NB4 (cell line): ENCODE measurements at regions not wholly inside any gene's neighbourhood (a gene's known extent, or its start where the extent isn't known, plus 50 kb on each side); places are given as distances from the start of the nearest gene placed in this dataset.

Experiments used
- DNase-seq: peaks from one replicate; pipeline ENCODE4 v3.0.0; 2010; ENCODE audit warnings: low read depth
- H3K4me3 ChIP-seq: one replicate; pipeline ENCODE4 v1.5.1; 2011; ENCODE audit warnings: mild to moderate bottlenecking, low read depth, low read length, moderate library complexity
- MYC ChIP-seq: IDR thresholded peaks from 2 replicates; pipeline ENCODE4 v1.6.1; 2011; ENCODE audit warnings: low read depth, low read length
- POLR2A ChIP-seq: IDR thresholded peaks from 2 replicates; pipeline ENCODE4 v1.6.1; 2011; ENCODE audit warnings: mild to moderate bottlenecking; ENCODE audit not compliant: insufficient read length; ENCODE audit errors: extremely low read depth
- TF ChIP-seq, protein P1 (sequence below): IDR thresholded peaks from 2 replicates; pipeline ENCODE4 v1.6.1; 2011; ENCODE audit warnings: low read depth, low read length
- TF ChIP-seq, protein P2 (sequence below): IDR thresholded peaks from one replicate; pipeline ENCODE4 v1.5.1; 2012; ENCODE audit warnings: low read depth, low read length

DNA sequence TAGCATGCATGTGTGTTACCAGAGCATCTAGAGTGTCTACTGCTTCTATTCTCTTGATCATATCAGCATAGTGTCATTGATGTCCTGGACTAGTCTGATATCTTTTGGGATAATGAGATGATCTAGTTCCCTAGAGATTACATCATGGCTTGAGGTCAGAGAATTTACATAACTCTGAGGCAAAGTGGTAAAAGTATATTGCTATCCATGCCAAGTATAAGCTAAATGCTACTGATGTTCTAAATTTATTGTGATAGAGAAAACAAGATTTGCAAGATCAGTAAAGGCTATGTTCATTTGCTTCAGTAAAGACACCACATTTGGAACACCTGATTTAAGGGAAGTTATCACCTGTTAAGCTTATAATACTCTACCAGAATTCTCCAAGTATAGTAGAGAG, 280.7 kb upstream of the PSMD7 start:
- no peak for DNase-seq
- no peak overlapping the region for H3K4me3 ChIP-seq
- TF ChIP-seq, protein P1, sequence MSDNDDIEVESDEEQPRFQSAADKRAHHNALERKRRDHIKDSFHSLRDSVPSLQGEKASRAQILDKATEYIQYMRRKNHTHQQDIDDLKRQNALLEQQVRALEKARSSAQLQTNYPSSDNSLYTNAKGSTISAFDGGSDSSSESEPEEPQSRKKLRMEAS: no peak
- no peak for TF ChIP-seq MYC

DNA sequence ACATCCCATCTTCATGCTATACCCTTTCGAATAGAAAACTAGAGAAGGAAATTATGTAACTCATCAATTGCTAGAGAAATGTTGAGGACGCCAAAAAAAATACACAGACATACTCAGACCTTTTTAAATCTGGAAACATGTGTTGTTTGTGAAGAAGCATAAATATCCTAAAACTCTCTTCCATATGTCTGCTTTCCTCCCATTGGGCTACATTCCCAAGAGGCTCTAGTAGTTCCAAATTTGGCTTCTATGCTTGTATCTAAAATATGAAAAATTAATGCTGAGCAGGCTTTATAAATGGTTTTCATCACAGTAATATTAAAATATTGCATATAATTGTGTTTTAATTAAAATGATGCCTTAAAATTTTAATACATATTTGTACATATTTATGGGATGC, 297.9 kb upstream of the PSMD7 start:
- no peak for DNase-seq
- H3K4me3 ChIP-seq: no peak overlapping the region
- TF ChIP-seq, protein P1: no peak
- TF ChIP-seq MYC: no peak

DNA sequence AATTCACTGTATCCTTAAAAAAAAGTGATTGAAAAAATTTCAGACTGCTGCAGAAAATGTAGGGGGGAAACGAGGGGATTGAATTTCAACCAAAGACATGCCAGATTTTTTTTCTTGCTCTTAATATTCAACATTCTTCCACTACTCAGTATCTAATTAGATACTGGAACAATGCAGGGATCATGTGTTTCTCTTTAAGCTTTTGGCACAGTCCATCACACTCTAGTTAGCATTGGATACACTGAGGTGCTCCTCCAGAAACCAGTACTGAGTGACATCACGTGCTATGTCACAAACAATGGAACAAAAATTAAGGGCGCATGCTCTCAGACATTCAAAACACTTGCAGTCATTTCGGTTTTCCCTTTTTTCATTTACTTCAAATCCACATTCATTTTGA, 298.6 kb upstream of the PSMD7 start:
- no peak for DNase-seq
- H3K4me3 ChIP-seq: no peak overlapping the region
- TF ChIP-seq, protein P1: no peak
- TF ChIP-seq POLR2A (no peak), MYC (no peak)
- TF ChIP-seq, protein P2, sequence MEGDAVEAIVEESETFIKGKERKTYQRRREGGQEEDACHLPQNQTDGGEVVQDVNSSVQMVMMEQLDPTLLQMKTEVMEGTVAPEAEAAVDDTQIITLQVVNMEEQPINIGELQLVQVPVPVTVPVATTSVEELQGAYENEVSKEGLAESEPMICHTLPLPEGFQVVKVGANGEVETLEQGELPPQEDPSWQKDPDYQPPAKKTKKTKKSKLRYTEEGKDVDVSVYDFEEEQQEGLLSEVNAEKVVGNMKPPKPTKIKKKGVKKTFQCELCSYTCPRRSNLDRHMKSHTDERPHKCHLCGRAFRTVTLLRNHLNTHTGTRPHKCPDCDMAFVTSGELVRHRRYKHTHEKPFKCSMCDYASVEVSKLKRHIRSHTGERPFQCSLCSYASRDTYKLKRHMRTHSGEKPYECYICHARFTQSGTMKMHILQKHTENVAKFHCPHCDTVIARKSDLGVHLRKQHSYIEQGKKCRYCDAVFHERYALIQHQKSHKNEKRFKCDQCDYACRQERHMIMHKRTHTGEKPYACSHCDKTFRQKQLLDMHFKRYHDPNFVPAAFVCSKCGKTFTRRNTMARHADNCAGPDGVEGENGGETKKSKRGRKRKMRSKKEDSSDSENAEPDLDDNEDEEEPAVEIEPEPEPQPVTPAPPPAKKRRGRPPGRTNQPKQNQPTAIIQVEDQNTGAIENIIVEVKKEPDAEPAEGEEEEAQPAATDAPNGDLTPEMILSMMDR: no peak

DNA sequence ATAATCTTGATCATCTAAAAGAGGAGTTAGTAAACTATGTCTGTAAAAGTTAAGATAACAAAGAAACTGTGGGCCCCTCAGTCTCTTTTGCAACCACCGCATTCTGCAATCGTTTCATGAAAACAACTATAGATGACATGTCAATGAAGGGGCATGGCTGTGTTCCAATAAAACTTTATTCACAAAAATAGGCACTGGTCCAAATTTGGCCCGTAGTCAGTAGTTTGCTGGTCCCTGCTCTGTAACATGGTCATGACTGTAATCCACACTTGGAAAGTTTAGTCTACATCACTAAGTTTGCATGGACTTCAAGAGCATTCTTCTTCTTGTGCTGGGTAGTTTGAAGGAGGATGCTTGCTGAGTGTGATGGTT, 299.3 kb upstream of the PSMD7 start:
- no peak overlapping the region for H3K4me3 ChIP-seq
- TF ChIP-seq POLR2A: no peak
- TF ChIP-seq, protein P2: no peak
- TF ChIP-seq, protein P1: no peak
- TF ChIP-seq MYC: no peak
- DNase-seq: no peak

DNA sequence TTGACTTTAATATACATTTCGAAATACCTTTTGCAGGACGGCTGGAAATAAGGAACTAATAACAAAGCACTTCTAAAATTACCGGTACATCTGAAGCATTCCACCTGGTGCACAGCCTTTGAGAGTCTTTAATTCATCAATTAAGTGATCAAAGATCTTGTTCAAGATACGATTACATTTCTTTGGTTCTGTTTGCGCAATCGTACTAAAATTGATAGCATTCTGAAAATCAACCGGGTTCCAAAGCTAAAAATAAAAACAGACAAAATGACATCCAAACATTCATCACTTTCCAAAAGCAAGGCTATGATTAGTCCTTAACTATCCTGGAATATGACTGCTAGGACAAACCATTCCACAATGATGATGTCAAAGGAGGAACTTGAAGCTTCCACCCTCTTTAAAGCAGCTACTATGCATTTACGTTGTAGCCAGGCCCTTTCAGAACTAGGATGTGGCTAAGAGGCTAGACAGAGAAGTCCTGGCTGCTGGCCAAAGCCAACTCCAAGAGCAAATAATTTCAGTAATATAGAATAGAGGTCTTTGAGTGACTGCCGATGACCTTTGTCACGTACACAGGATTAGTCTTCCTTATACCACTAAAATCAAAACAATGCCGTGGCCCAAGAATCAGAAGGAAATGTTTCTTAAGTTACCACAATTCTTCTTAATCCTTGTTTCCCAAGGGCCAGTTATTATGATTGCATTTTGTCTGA, 299.8 kb upstream of the PSMD7 start:
- TF ChIP-seq, protein P1: no peak
- no peak for TF ChIP-seq POLR2A
- TF ChIP-seq, protein P2: no peak
- no peak for TF ChIP-seq MYC
- H3K4me3 ChIP-seq: no peak overlapping the region
- no peak for DNase-seq

DNA sequence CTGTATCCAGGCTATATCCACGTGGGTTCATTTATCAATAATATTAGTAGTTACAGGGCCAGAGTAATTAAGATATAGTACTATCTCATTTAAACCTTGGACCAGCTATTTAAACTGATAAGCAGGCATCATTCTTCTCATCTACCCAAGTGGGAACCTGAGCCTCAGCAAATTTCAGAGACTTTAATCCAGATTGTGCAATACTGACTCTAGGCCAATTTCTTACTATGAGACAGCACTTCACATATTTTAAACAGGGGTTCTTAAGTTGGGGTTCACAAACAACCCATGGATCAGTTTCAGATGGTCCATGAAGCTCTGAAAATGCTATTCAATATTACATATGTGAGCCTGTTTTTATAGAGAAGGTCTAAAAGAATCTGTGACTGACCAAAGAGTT, 302.7 kb upstream of the PSMD7 start:
- DNase-seq: no peak
- H3K4me3 ChIP-seq: no peak overlapping the region
- TF ChIP-seq, protein P2: no peak
- TF ChIP-seq POLR2A: no peak
- TF ChIP-seq MYC: no peak
- TF ChIP-seq, protein P1: no peak
